Loucy (cell line): ENCODE measurements at regions not wholly inside any gene's neighbourhood (a gene's known extent, or its start where the extent isn't known, plus 50 kb on each side); places are given as distances from the start of the nearest gene placed in this dataset.

ENCODE experiments used
- CTCF ChIP-seq: fragments of 200-600 bp; sonication (generic); conservative IDR thresholded peaks from 2 replicates; pipeline ENCODE4 v1.5.1; 2014; ENCODE audit warnings: mild to moderate bottlenecking, antibody characterized with exemption, low read length
- EZH2phosphoT487 ChIP-seq: fragments of 200-600 bp; IDR thresholded peaks from 2 replicates; pipeline ENCODE4 v1.6.1; 2018; ENCODE audit warnings: antibody characterized with exemption, mild to moderate bottlenecking, moderate library complexity, borderline replicate concordance

GRCh38 chr2:146228020-146228393, 1616.8 kb upstream of the ACVR2A start:
- TF ChIP-seq EZH2phosphoT487 (no peak), CTCF (no peak)
